GM12878 (cell line): ENCODE measurements at regions not wholly inside any gene's neighbourhood (a gene's known extent, or its start where the extent isn't known, plus 50 kb on each side); places are given as distances from the start of the nearest gene placed in this dataset.

Experiments
- ATAC-seq: fragments of 200-7000 bp; cut with Tn5 transposase; 3 replicates; pipeline ENCODE4 v1.9.1; 2020; ENCODE audit warnings: mild to moderate bottlenecking, moderate library complexity
- BruUV-seq: library from RNA; stranded (reverse); fragments of 400-500 nt; replicated peaks from 2 replicates; lab custom pipeline; 2021; lab: Mats Ljungman, UMichigan
- CTCF ChIA-PET: fragments of 300-600 bp; sonication (Branson Sonifier 250); formaldehyde crosslinking; extraction: SDS; loops from one replicate; lab custom pipeline; 2021; ENCODE audit warnings: inconsistent platforms; lab: Yijun Ruan, JAX
- POLR2A ChIA-PET: fragments of 350-600 bp; formaldehyde crosslinking; extraction: SDS; loops from one replicate; lab custom pipeline; 2021; ENCODE audit warnings: inconsistent platforms; lab: Charles Lee
- RAD21 ChIA-PET: fragments of 300-600 bp; sonication (Branson Sonifier 250); formaldehyde crosslinking; loops from one replicate; lab custom pipeline; 2023; ENCODE audit warnings: antibody characterized with exemption; ENCODE audit not compliant: unreplicated experiment; lab: Charles Lee
- SMC1A ChIA-PET: fragments of 300-600 bp; sonication (Branson Sonifier 250); formaldehyde crosslinking; loops from one replicate; lab custom pipeline; 2023; ENCODE audit not compliant: unreplicated experiment, uncharacterized antibody; lab: Charles Lee
- DNase-seq: peaks from one replicate; pipeline ENCODE4 v3.0.0-alpha.2; 2011; ENCODE audit warnings: low read depth, low spot score
- FAIRE-seq: peaks from 3 replicates; lab custom pipeline; 2011; peaks lifted over from hg19 to GRCh38; lab: Jason Lieb, UNC
- H2AFZ ChIP-seq: 2 replicates; pipeline ENCODE4 v1.6.0; 2011; ENCODE audit warnings: low read depth, low read length, control low read depth; ENCODE audit not compliant: control insufficient read depth
- H3K27ac ChIP-seq: 2 replicates; pipeline ENCODE4 v1.5.1; 2011; ENCODE audit warnings: control low read depth; ENCODE audit not compliant: control insufficient read depth, insufficient read depth
- H3K27me3 ChIP-seq, 2 experiments: replicated peaks in 1 of 2; 2 replicates each; pipeline versions ENCODE4 v1.6.0 to v1.6.1; 2011; ENCODE audit warnings: low read length in 1 of 2; ENCODE audit not compliant: control insufficient read depth in 2 of 2, insufficient read depth in 2 of 2
- H3K36me3 ChIP-seq, 2 experiments: 2 replicates each; pipeline ENCODE4 v1.5.1; 2011; ENCODE audit warnings: low read length in 1 of 2; ENCODE audit not compliant: control insufficient read depth in 2 of 2, insufficient read depth in 2 of 2
- H3K4me1 ChIP-seq: 2 replicates; pipeline ENCODE4 v1.6.1; 2011; ENCODE audit warnings: mild to moderate bottlenecking, low read length, moderate library complexity, mixed read lengths; ENCODE audit not compliant: control insufficient read depth, insufficient read depth
- H3K4me2 ChIP-seq: 2 replicates; pipeline ENCODE4 v1.6.0; 2011; ENCODE audit warnings: control low read depth; ENCODE audit not compliant: control insufficient read depth, insufficient read depth
- H3K4me3 ChIP-seq: fragments of 200-600 bp; sonication (generic); 2 replicates; pipeline ENCODE4 v1.5.1; 2016
- H3K79me2 ChIP-seq: 2 replicates; pipeline ENCODE4 v1.6.0; 2011; ENCODE audit warnings: low read length; ENCODE audit not compliant: control insufficient read depth, insufficient read depth
- H3K9ac ChIP-seq: 2 replicates; pipeline ENCODE4 v1.8.0; 2011; ENCODE audit warnings: low read length, control low read depth, mixed read lengths; ENCODE audit not compliant: control insufficient read depth, insufficient read depth
- H3K9me3 ChIP-seq: replicated peaks from 3 replicates; pipeline ENCODE4 v1.5.1; 2011; ENCODE audit warnings: mild to moderate bottlenecking, low read length; ENCODE audit not compliant: control insufficient read depth, insufficient read depth
- H4K20me1 ChIP-seq: 2 replicates; pipeline ENCODE4 v1.6.0; 2011; ENCODE audit not compliant: control insufficient read depth, insufficient read depth
- ETV6 ChIP-seq, 2 experiments: fragments of 450-650 bp in 1 of 2; IDR thresholded peaks in 1 of 2; conservative IDR thresholded peaks in 1 of 2; 2 replicates each; pipeline ENCODE4 v1.6.1; 2014; ENCODE audit warnings: antibody characterized with exemption in 1 of 2, borderline replicate concordance in 1 of 2, low read depth in 1 of 2, mild to moderate bottlenecking in 1 of 2, moderate library complexity in 1 of 2
- EZH2 ChIP-seq: IDR thresholded peaks from 2 replicates; pipeline ENCODE4 v1.6.1; 2012; ENCODE audit warnings: low read depth, mild to moderate bottlenecking, control low read depth, inconsistent platforms, low read length, borderline replicate concordance; ENCODE audit not compliant: control insufficient read depth
- FOXK2 ChIP-seq: fragments of 450-650 bp; IDR thresholded peaks from 2 replicates; pipeline ENCODE4 v1.6.1; 2017; ENCODE audit warnings: mild to moderate bottlenecking, moderate library complexity
- HCFC1 ChIP-seq: fragments of 150-350 bp; IDR thresholded peaks from 2 replicates; pipeline ENCODE4 v1.6.1; 2014; ENCODE audit warnings: low read length
- HDAC2 ChIP-seq: fragments of 200-600 bp; sonication (generic); IDR thresholded peaks from 2 replicates; pipeline ENCODE4 v1.6.1; 2017
- PAX8 ChIP-seq: fragments of 450-650 bp; IDR thresholded peaks from 2 replicates; pipeline ENCODE4 v1.6.1; 2017; ENCODE audit warnings: mild to moderate bottlenecking, moderate library complexity
- RELA ChIP-seq: fragments of 450-650 bp; IDR thresholded peaks from 2 replicates; pipeline ENCODE4 v1.8.0; 2014; ENCODE audit warnings: borderline replicate concordance; ENCODE audit not compliant: partially characterized antibody
- STAT1 ChIP-seq: fragments of 450-650 bp; conservative IDR thresholded peaks from 2 replicates; pipeline ENCODE4 v1.6.1; 2014; ENCODE audit warnings: antibody characterized with exemption, mild to moderate bottlenecking
- WRNIP1 ChIP-seq: IDR thresholded peaks from 2 replicates; pipeline ENCODE4 v1.6.1; 2011; ENCODE audit warnings: low read depth, low read length, improper control_type of control experiment, borderline replicate concordance
- YBX1 ChIP-seq: fragments of 450-650 bp; IDR thresholded peaks from 2 replicates; pipeline ENCODE4 v1.6.1; 2016; ENCODE audit warnings: antibody characterized with exemption
- ZNF274 ChIP-seq: IDR thresholded peaks from one replicate; pipeline ENCODE4 v1.8.0; 2011; ENCODE audit not compliant: insufficient read length, insufficient read depth
- WGBS: methylation state at CpG from one replicate; pipeline ENCODE4 v1.1.6; 2016; ENCODE audit warnings: low lambda C conversion rate; ENCODE audit not compliant: insufficient replicate concordance, insufficient coverage; ENCODE audit errors: missing lambda C conversion rate; 5-methylcytosine and 5-hydroxymethylcytosine counted together
- in situ Hi-C: fragments of 300-500 bp; cut with MboI; formaldehyde crosslinking; loops from 9 replicates; pipeline ENCODE4 v1.14.3; 2018; ENCODE audit warnings: mixed read lengths
- intact Hi-C: fragments of 100-400 bp; cut with micrococcal nuclease; formaldehyde crosslinking; loops from one replicate; pipeline ENCODE4 v1.14.2; 2022; ENCODE audit not compliant: unreplicated experiment
- TF ChIP-seq, protein P1 (sequence below): IDR thresholded peaks from 2 replicates; pipeline ENCODE4 v1.6.1; 2011; ENCODE audit warnings: low read depth, mild to moderate bottlenecking, low read length, moderate library complexity, borderline replicate concordance; ENCODE audit errors: extremely low read depth
- TF ChIP-seq, protein P2 (sequence below): IDR thresholded peaks from 2 replicates; pipeline ENCODE4 v1.6.1; 2011; ENCODE audit warnings: mild to moderate bottlenecking, low read depth, low read length, moderate library complexity; ENCODE audit not compliant: insufficient replicate concordance
- TF ChIP-seq, protein P3 (sequence below): IDR thresholded peaks from 2 replicates; pipeline ENCODE4 v1.6.1; 2011; ENCODE audit warnings: low read depth, low read length, improper control_type of control experiment, borderline replicate concordance
- TF ChIP-seq, protein P4 (sequence below): IDR thresholded peaks from 2 replicates; pipeline ENCODE4 v1.6.1; 2012; ENCODE audit warnings: low read length, inconsistent platforms
- TF ChIP-seq, protein P5 (sequence below), 3 experiments: IDR thresholded peaks in 2 of 3; conservative IDR thresholded peaks in 1 of 3; 2 replicates each; pipeline ENCODE4 v1.5.1; 2011; ENCODE audit warnings: low read depth in 3 of 3, low read length in 3 of 3, mild to moderate bottlenecking in 3 of 3, control low read depth in 2 of 3, moderate library complexity in 2 of 3, inconsistent platforms in 1 of 3, mixed read lengths in 1 of 3; ENCODE audit not compliant: control insufficient read depth in 2 of 3, insufficient read depth in 1 of 3; ENCODE audit errors: extremely low read depth in 1 of 3
- TF ChIP-seq, protein P6 (sequence below): fragments of 450-650 bp; IDR thresholded peaks from 2 replicates; pipeline ENCODE4 v1.6.1; 2017; ENCODE audit warnings: mild to moderate bottlenecking, low read depth, inconsistent platforms; ENCODE audit not compliant: poor library complexity, severe bottlenecking

DNA sequence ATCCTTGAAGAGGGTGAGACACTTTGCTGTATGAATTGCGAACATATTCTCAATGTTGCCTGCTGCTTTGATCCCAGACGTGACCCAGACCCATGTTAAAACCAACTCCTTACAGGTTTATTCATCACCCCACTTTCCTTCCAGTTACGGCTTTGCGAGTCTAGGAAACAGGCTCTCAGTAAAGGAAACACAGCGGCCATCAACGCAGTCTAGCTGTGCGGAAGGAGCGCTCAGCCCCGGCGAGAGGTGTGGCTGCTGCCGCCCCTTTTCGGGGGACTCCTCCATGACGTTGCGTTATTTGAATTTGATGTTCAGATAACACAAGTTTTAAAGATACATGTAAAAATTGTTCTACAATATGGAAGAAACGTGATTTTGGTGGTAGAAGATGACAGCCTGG, 206.4 kb upstream of the FAT1 start:
- ChIA-PET CTCF (no interaction called here), RAD21 (no interaction called here), POLR2A (no interaction called here), SMC1A (no interaction called here)
- no peaks in the 10 kb centered on the region for H4K20me1 ChIP-seq
- no peak overlapping the region for H3K4me2 ChIP-seq
- no peak overlapping the region for H3K9ac ChIP-seq
- no peak overlapping the region for H2AFZ ChIP-seq
- WGBS = 73% methylated on average over 15 of the region's 15 CpGs
- H3K4me3 ChIP-seq = no peak overlapping the region
- H3K36me3 ChIP-seq = no peaks in the 10 kb centered on the region
- in situ Hi-C loops (no loop called here), intact Hi-C loops (no loop called here)
- H3K4me1 ChIP-seq = no peaks in the 10 kb centered on the region
- H3K27me3 ChIP-seq = no peaks in the 10 kb centered on the region
- no peak for FAIRE-seq
- no peak for ATAC-seq
- no peak overlapping the region for H3K27ac ChIP-seq
- H3K9me3 ChIP-seq = no peaks in the 10 kb centered on the region
- H3K79me2 ChIP-seq = no peaks in the 10 kb centered on the region
- no peak for DNase-seq
- BruUV-seq = no TSS peak
- TF ChIP-seq, protein P1, sequence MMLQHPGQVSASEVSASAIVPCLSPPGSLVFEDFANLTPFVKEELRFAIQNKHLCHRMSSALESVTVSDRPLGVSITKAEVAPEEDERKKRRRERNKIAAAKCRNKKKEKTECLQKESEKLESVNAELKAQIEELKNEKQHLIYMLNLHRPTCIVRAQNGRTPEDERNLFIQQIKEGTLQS = no peak
- TF ChIP-seq, protein P2, sequence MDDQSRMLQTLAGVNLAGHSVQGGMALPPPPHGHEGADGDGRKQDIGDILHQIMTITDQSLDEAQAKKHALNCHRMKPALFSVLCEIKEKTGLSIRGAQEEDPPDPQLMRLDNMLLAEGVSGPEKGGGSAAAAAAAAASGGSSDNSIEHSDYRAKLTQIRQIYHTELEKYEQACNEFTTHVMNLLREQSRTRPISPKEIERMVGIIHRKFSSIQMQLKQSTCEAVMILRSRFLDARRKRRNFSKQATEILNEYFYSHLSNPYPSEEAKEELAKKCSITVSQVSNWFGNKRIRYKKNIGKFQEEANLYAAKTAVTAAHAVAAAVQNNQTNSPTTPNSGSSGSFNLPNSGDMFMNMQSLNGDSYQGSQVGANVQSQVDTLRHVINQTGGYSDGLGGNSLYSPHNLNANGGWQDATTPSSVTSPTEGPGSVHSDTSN = no peak
- no peak for TF ChIP-seq HCFC1
- no peak for TF ChIP-seq FOXK2
- TF ChIP-seq STAT1 = no peak
- TF ChIP-seq, protein P3, sequence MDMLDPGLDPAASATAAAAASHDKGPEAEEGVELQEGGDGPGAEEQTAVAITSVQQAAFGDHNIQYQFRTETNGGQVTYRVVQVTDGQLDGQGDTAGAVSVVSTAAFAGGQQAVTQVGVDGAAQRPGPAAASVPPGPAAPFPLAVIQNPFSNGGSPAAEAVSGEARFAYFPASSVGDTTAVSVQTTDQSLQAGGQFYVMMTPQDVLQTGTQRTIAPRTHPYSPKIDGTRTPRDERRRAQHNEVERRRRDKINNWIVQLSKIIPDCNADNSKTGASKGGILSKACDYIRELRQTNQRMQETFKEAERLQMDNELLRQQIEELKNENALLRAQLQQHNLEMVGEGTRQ = no peak
- TF ChIP-seq, protein P4, sequence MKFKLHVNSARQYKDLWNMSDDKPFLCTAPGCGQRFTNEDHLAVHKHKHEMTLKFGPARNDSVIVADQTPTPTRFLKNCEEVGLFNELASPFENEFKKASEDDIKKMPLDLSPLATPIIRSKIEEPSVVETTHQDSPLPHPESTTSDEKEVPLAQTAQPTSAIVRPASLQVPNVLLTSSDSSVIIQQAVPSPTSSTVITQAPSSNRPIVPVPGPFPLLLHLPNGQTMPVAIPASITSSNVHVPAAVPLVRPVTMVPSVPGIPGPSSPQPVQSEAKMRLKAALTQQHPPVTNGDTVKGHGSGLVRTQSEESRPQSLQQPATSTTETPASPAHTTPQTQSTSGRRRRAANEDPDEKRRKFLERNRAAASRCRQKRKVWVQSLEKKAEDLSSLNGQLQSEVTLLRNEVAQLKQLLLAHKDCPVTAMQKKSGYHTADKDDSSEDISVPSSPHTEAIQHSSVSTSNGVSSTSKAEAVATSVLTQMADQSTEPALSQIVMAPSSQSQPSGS = no peak
- TF ChIP-seq YBX1 = no peak
- TF ChIP-seq, protein P5, sequence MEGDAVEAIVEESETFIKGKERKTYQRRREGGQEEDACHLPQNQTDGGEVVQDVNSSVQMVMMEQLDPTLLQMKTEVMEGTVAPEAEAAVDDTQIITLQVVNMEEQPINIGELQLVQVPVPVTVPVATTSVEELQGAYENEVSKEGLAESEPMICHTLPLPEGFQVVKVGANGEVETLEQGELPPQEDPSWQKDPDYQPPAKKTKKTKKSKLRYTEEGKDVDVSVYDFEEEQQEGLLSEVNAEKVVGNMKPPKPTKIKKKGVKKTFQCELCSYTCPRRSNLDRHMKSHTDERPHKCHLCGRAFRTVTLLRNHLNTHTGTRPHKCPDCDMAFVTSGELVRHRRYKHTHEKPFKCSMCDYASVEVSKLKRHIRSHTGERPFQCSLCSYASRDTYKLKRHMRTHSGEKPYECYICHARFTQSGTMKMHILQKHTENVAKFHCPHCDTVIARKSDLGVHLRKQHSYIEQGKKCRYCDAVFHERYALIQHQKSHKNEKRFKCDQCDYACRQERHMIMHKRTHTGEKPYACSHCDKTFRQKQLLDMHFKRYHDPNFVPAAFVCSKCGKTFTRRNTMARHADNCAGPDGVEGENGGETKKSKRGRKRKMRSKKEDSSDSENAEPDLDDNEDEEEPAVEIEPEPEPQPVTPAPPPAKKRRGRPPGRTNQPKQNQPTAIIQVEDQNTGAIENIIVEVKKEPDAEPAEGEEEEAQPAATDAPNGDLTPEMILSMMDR (IDR thresholded peaks at IDR 0.05 in 2 of 3, conservative IDR thresholded peaks at IDR 0.05 in 1 of 3; ENCODE audit: control insufficient read depth in 2 of 3, extremely low read depth in 1 of 3, insufficient read depth in 1 of 3, low read depth in 3 of 3, low read length in 3 of 3) = no peak
- TF ChIP-seq, protein P6, sequence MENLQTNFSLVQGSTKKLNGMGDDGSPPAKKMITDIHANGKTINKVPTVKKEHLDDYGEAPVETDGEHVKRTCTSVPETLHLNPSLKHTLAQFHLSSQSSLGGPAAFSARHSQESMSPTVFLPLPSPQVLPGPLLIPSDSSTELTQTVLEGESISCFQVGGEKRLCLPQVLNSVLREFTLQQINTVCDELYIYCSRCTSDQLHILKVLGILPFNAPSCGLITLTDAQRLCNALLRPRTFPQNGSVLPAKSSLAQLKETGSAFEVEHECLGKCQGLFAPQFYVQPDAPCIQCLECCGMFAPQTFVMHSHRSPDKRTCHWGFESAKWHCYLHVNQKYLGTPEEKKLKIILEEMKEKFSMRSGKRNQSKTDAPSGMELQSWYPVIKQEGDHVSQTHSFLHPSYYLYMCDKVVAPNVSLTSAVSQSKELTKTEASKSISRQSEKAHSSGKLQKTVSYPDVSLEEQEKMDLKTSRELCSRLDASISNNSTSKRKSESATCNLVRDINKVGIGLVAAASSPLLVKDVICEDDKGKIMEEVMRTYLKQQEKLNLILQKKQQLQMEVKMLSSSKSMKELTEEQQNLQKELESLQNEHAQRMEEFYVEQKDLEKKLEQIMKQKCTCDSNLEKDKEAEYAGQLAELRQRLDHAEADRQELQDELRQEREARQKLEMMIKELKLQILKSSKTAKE = no peak
- TF ChIP-seq PAX8 = no peak
- TF ChIP-seq RELA = no peak
- no peak for TF ChIP-seq EZH2
- TF ChIP-seq HDAC2 = no peak
- TF ChIP-seq ZNF274 = no peak
- no peak for TF ChIP-seq WRNIP1
- TF ChIP-seq ETV6 (conservative IDR thresholded peaks at IDR 0.05 in 1 of 2, IDR thresholded peaks at IDR 0.05 in 1 of 2; ENCODE audit: borderline replicate concordance in 1 of 2, low read depth in 1 of 2) = no peak
